ENCODE measurements at regions not wholly inside any gene's neighbourhood (a gene's known extent, or its start where the extent isn't known, plus 50 kb on each side); places are given as distances from the start of the nearest gene placed in this dataset.

GRCh38 chr14:51400139-51400538 is 160.1 kb downstream of the TMX1 start:
- no peak for DNase-seq

GRCh38 chr14:51401272-51401671 is 161.2 kb downstream of the TMX1 start:
- no peak for DNase-seq

GRCh38 chr14:51401756-51402155 is 161.7 kb downstream of the TMX1 start:
- DNase-seq, result no peak

GRCh38 chr14:51410897-51411296 is 170.8 kb downstream of the TMX1 start:
- DNase-seq, result no peak

- DNase-seq, result peak; percentile 26
Observed at GRCh38 chr14:51419685-51420084, 179.6 kb downstream of the TMX1 start.

- DNase-seq, result no peak
Observed at GRCh38 chr14:51422704-51423103, 182.7 kb downstream of the TMX1 start.

GRCh38 chr14:51424041-51424440 is 184.0 kb downstream of the TMX1 start:
- no peak for DNase-seq

GRCh38 chr14:51424561-51425251 is 184.7 kb downstream of the TMX1 start:
- DNase-seq, result no peak

GRCh38 chr14:51428981-51429380 is 188.9 kb downstream of the TMX1 start:
- DNase-seq, result no peak

- DNase-seq, result no peak
Observed at GRCh38 chr14:51430079-51430478, 190.0 kb downstream of the TMX1 start.

GRCh38 chr14:51430633-51431032 is 190.6 kb downstream of the TMX1 start:
- DNase-seq, result no peak

- no peak for DNase-seq
Observed at GRCh38 chr14:51431033-51431709, 191.1 kb downstream of the TMX1 start.

- no peak for DNase-seq
Observed at GRCh38 chr14:51431741-51432140, 191.7 kb downstream of the TMX1 start.

GRCh38 chr14:51432302-51432948 is 192.4 kb downstream of the TMX1 start:
- DNase-seq, result no peak

- no peak for DNase-seq
Observed at GRCh38 chr14:51436630-51437029, 196.6 kb downstream of the TMX1 start.

GRCh38 chr14:51439896-51440295 is 199.8 kb downstream of the TMX1 start:
- no peak for DNase-seq

GRCh38 chr14:51441001-51441400 is 201.0 kb downstream of the TMX1 start:
- no peak for DNase-seq

- no peak for DNase-seq
Observed at GRCh38 chr14:51442513-51443175, 202.6 kb downstream of the TMX1 start.

GRCh38 chr14:51443195-51444018 is 203.4 kb downstream of the TMX1 start:
- DNase-seq, result no peak

GRCh38 chr14:51444353-51445000 is 204.4 kb downstream of the TMX1 start:
- DNase-seq, result no peak

GRCh38 chr14:51445001-51445390 is 204.9 kb downstream of the TMX1 start:
- DNase-seq, result no peak

GRCh38 chr14:51446771-51447170 is 204.9 kb upstream of the FRMD6 start:
- DNase-seq, result no peak

Data from activated naive CD4-positive, alpha-beta T cell treated with anti-CD3 and anti-CD28 coated beads, Interleukin-2, amount 50 U/mL, for 16 hours (primary cell).